OCI-LY7 (cell line): ENCODE measurements at regions not wholly inside any gene's neighbourhood (a gene's known extent, or its start where the extent isn't known, plus 50 kb on each side); places are given as distances from the start of the nearest gene placed in this dataset.
"Not testable (repeated sequence)": the region's sequence is repeated elsewhere in the genome, so short reads cannot be mapped to it uniquely, and the experiment has no call there.

Source experiments
- BruUV-seq: library from RNA; stranded (reverse); fragments of 400-500 nt; replicated peaks from 2 replicates; lab custom pipeline; 2021; lab: Mats Ljungman, UMichigan
- CTCF ChIA-PET: fragments of 300-600 bp; sonication (Branson Sonifier 250); formaldehyde crosslinking; loops from one replicate; lab custom pipeline; 2022; ENCODE audit warnings: antibody characterized with exemption; ENCODE audit not compliant: unreplicated experiment; lab: Charles Lee
- POLR2A ChIA-PET: fragments of 300-600 bp; sonication (Branson Sonifier 250); formaldehyde crosslinking; loops from one replicate; lab custom pipeline; 2022; ENCODE audit warnings: antibody characterized with exemption; lab: Charles Lee
- DNase-seq: peaks from one replicate; pipeline ENCODE4 v3.0.0-alpha.2; 2015; ENCODE audit warnings: low spot score
- H2AFZ ChIP-seq: fragments of 200-600 bp; sonication (generic), shearing (Covaris generic); 2 replicates; pipeline ENCODE4 v1.6.1; 2014; ENCODE audit warnings: mild to moderate bottlenecking, antibody characterized with exemption, low read length, moderate library complexity
- H3K27ac ChIP-seq: fragments of 200-600 bp; sonication (generic); 2 replicates; pipeline ENCODE4 v1.5.1; 2014; ENCODE audit warnings: mixed run types, low read depth, mild to moderate bottlenecking, moderate library complexity, low read length, inconsistent platforms; ENCODE audit not compliant: poor library complexity, severe bottlenecking
- H3K36me3 ChIP-seq: fragments of 200-600 bp; sonication (generic); 2 replicates; pipeline ENCODE4 v1.6.1; 2014; ENCODE audit warnings: mild to moderate bottlenecking, antibody characterized with exemption, low read length, moderate library complexity, mixed read lengths; ENCODE audit not compliant: insufficient read depth
- H3K4me1 ChIP-seq: fragments of 200-600 bp; sonication (generic); 2 replicates; pipeline ENCODE4 v1.5.1; 2014; ENCODE audit warnings: mild to moderate bottlenecking, low read length; ENCODE audit not compliant: insufficient read depth, poor library complexity, severe bottlenecking
- H3K4me2 ChIP-seq: fragments of 200-600 bp; sonication (generic); 2 replicates; pipeline ENCODE4 v1.6.1; 2014; ENCODE audit warnings: mild to moderate bottlenecking, low read length
- H3K4me3 ChIP-seq: fragments of 200-600 bp; sonication (generic); 2 replicates; pipeline ENCODE4 v1.5.1; 2014; ENCODE audit warnings: mild to moderate bottlenecking, low read depth, low read length; ENCODE audit not compliant: poor library complexity, severe bottlenecking
- H3K79me2 ChIP-seq: fragments of 200-600 bp; sonication (generic); 2 replicates; pipeline ENCODE4 v1.6.1; 2016; ENCODE audit warnings: low read depth, mild to moderate bottlenecking, low read length, moderate library complexity, mixed read lengths; ENCODE audit not compliant: insufficient read depth
- H3K9me2 ChIP-seq: fragments of 200-600 bp; sonication (generic); 2 replicates; pipeline ENCODE4 v1.6.1; 2016; ENCODE audit warnings: mild to moderate bottlenecking, low read length, mixed read lengths; ENCODE audit not compliant: insufficient read depth
- H3K9me3 ChIP-seq: fragments of 200-600 bp; sonication (generic); 2 replicates; pipeline ENCODE4 v1.6.1; 2014; ENCODE audit warnings: mild to moderate bottlenecking, mixed run types, low read length, mixed read lengths
- H4K20me1 ChIP-seq: fragments of 200-600 bp; sonication (generic); 2 replicates; pipeline ENCODE4 v1.6.1; 2014; ENCODE audit warnings: mild to moderate bottlenecking, antibody characterized with exemption, low read length, moderate library complexity, mixed read lengths; ENCODE audit not compliant: insufficient read depth
- EZH2phosphoT487 ChIP-seq: fragments of 200-600 bp; sonication (generic); IDR thresholded peaks from 2 replicates; pipeline ENCODE4 v1.6.1; 2018; ENCODE audit warnings: low read depth, borderline replicate concordance, mild to moderate bottlenecking, mixed run types, antibody characterized with exemption, low read length, moderate library complexity, mixed read lengths
- intact Hi-C: fragments of 100-400 bp; cut with micrococcal nuclease; formaldehyde crosslinking; loops from one replicate; pipeline ENCODE4 v1.10.0; 2022; ENCODE audit not compliant: unreplicated experiment
- TF ChIP-seq, protein P1 (sequence below): fragments of 200-600 bp; sonication (generic); conservative IDR thresholded peaks from 2 replicates; pipeline ENCODE4 v1.5.1; 2014; ENCODE audit warnings: mild to moderate bottlenecking, antibody characterized with exemption, low read length, moderate library complexity, mixed read lengths

DNA sequence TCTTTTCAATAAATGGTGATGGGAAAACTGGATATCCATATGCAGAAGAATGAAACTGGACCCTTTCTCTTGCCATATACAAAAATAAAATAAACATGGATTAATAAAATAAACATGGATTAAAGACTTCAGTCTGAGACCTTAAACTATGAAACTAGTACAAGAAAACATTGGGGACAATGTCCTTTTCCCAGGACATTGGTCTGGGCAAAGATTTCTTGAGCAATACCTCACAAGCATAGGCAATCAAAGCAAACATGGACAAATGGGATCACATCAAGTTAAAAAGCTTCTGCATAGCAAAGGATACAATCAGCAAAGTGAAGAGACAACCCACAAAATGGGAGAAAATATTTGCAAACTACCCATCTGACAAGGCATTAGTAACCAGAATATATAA is 108.5 kb downstream of the SOX3 start:
- H3K36me3 ChIP-seq, H3K9me2 ChIP-seq, intact Hi-C loops, H3K79me2 ChIP-seq, H3K4me3 ChIP-seq, H3K4me1 ChIP-seq, DNase-seq, H2AFZ ChIP-seq, H4K20me1 ChIP-seq, H3K27ac ChIP-seq, H3K4me2 ChIP-seq, BruUV-seq, POLR2A ChIA-PET, CTCF ChIA-PET, H3K9me3 ChIP-seq: not testable (repeated sequence)

- Histone ChIP-seq H3K9me2 (no peaks in the 10 kb centered on the region), H3K9me3 (no peaks in the 10 kb centered on the region), H4K20me1 (no peaks in the 10 kb centered on the region), H3K36me3 (no peaks in the 10 kb centered on the region), H3K79me2 (no peaks in the 10 kb centered on the region), H2AFZ (no peak overlapping the region), H3K27ac (no peak overlapping the region), H3K4me2 (no peak overlapping the region), H3K4me1 (no peaks in the 10 kb centered on the region), H3K4me3 (no peak overlapping the region)
- CTCF ChIA-PET: no interaction called here
- intact Hi-C loops: no loop called here
- POLR2A ChIA-PET: no interaction called here
- no peak for DNase-seq
- no TSS peak for BruUV-seq
- TF ChIP-seq, protein P1, sequence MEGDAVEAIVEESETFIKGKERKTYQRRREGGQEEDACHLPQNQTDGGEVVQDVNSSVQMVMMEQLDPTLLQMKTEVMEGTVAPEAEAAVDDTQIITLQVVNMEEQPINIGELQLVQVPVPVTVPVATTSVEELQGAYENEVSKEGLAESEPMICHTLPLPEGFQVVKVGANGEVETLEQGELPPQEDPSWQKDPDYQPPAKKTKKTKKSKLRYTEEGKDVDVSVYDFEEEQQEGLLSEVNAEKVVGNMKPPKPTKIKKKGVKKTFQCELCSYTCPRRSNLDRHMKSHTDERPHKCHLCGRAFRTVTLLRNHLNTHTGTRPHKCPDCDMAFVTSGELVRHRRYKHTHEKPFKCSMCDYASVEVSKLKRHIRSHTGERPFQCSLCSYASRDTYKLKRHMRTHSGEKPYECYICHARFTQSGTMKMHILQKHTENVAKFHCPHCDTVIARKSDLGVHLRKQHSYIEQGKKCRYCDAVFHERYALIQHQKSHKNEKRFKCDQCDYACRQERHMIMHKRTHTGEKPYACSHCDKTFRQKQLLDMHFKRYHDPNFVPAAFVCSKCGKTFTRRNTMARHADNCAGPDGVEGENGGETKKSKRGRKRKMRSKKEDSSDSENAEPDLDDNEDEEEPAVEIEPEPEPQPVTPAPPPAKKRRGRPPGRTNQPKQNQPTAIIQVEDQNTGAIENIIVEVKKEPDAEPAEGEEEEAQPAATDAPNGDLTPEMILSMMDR: no peak
- no peak for TF ChIP-seq EZH2phosphoT487
These were observed 111.4 kb downstream of the SOX3 start for GRCh38 chrX:140393507-140393906.

- intact Hi-C loops: no loop called here
These were observed 113.6 kb downstream of the SOX3 start for GRCh38 chrX:140391313-140391712.

More at GRCh38 chrX:140391313-140391712, 113.6 kb downstream of the SOX3 start:
- H3K36me3 ChIP-seq: no peaks in the 10 kb centered on the region
- H3K4me3 ChIP-seq: no peak overlapping the region
- no peaks in the 10 kb centered on the region for H4K20me1 ChIP-seq
- H3K79me2 ChIP-seq: no peaks in the 10 kb centered on the region
- no peaks in the 10 kb centered on the region for H3K9me2 ChIP-seq
- H3K27ac ChIP-seq: no peak overlapping the region
- H3K4me2 ChIP-seq: no peak overlapping the region
- POLR2A ChIA-PET: no interaction called here
- CTCF ChIA-PET: no interaction called here
- no peak overlapping the region for H2AFZ ChIP-seq
- no peak for DNase-seq
- H3K4me1 ChIP-seq: no peaks in the 10 kb centered on the region
- H3K9me3 ChIP-seq: no peaks in the 10 kb centered on the region
- TF ChIP-seq, protein P1: no peak
- no peak for TF ChIP-seq EZH2phosphoT487
- BruUV-seq: no TSS peak
